WTC11 (cell line): ENCODE measurements at regions not wholly inside any gene's neighbourhood (a gene's known extent, or its start where the extent isn't known, plus 50 kb on each side); places are given as distances from the start of the nearest gene placed in this dataset.

Experiments
- ATAC-seq: fragments of 200-7000 bp; cut with Tn5 transposase; 2 replicates; pipeline ENCODE4 v1.10.0; 2021; ENCODE audit warnings: mild to moderate bottlenecking, moderate library complexity
- CTCF ChIA-PET: fragments of 300-600 bp; sonication (Branson Sonifier 250); formaldehyde crosslinking; loops from one replicate; lab custom pipeline; 2021; ENCODE audit warnings: antibody characterized with exemption; lab: Charles Lee
- POLR2A ChIA-PET: fragments of 350-600 bp; sonication (Branson Sonifier 250); formaldehyde crosslinking; loops from one replicate; lab custom pipeline; 2021; ENCODE audit warnings: antibody characterized with exemption; lab: Charles Lee
- DNase-seq: peaks from one replicate; pipeline ENCODE4 v3.0.0; 2021; ENCODE audit warnings: low spot score
- H3K27ac Mint-ChIP-seq: 2 replicates; pipeline ENCODE4 v1.8.0; 2021; ENCODE audit warnings: mixed read lengths
- H3K27me3 Mint-ChIP-seq: 2 replicates; pipeline ENCODE4 v1.8.0; 2021; ENCODE audit warnings: low read depth, mild to moderate bottlenecking, moderate library complexity, mixed read lengths
- H3K36me3 Mint-ChIP-seq: 2 replicates; pipeline ENCODE4 v1.8.0; 2021; ENCODE audit warnings: mixed read lengths
- H3K4me1 Mint-ChIP-seq: 2 replicates; pipeline ENCODE4 v1.8.0; 2022; ENCODE audit warnings: mixed read lengths
- H3K4me3 Mint-ChIP-seq: 2 replicates; pipeline ENCODE4 v1.8.0; 2021; ENCODE audit warnings: mild to moderate bottlenecking, moderate library complexity, mixed read lengths
- H3K9me3 Mint-ChIP-seq: 2 replicates; pipeline ENCODE4 v1.8.0; 2021; ENCODE audit warnings: mixed read lengths
- CDX4 ChIP-seq: fragments of 250-450 bp; sonication (Bioruptor Pico); IDR thresholded peaks from 2 replicates; pipeline ENCODE4 v1.9.0; 2021; ENCODE audit warnings: moderate library complexity, mild to moderate bottlenecking, inconsistent platforms, borderline replicate concordance
- GTF2I ChIP-seq: fragments of 250-450 bp; sonication (Bioruptor Pico); conservative IDR thresholded peaks from 2 replicates; pipeline ENCODE4 v1.4.0; 2021; ENCODE audit warnings: mild to moderate bottlenecking
- JUN ChIP-seq: sonication (generic); formaldehyde crosslinking; IDR thresholded peaks from 2 replicates; pipeline ENCODE4 v1.8.0; 2023; ENCODE audit warnings: mild to moderate bottlenecking, missing genetic modification reagents
- MXD4 ChIP-seq: fragments of 250-450 bp; sonication (Bioruptor Pico); IDR thresholded peaks from 2 replicates; pipeline ENCODE4 v1.8.0; 2021; ENCODE audit warnings: mild to moderate bottlenecking, moderate library complexity, borderline replicate concordance
- RELA ChIP-seq: sonication (generic); formaldehyde crosslinking; IDR thresholded peaks from 2 replicates; pipeline ENCODE4 v1.8.1; 2022; ENCODE audit warnings: missing genetic modification reagents, mild to moderate bottlenecking, borderline replicate concordance
- TCF7 ChIP-seq: sonication (generic); formaldehyde crosslinking; IDR thresholded peaks from 2 replicates; pipeline ENCODE4 v1.8.0; 2022; ENCODE audit warnings: mild to moderate bottlenecking, low read depth, missing genetic modification reagents, moderate library complexity
- TEAD4 ChIP-seq: sonication (generic); formaldehyde crosslinking; IDR thresholded peaks from 2 replicates; pipeline ENCODE4 v1.8.0; 2022; ENCODE audit warnings: mild to moderate bottlenecking, missing genetic modification reagents
- USF1 ChIP-seq: sonication (generic); formaldehyde crosslinking; IDR thresholded peaks from 2 replicates; pipeline ENCODE4 v1.8.0; 2022; ENCODE audit warnings: mild to moderate bottlenecking, missing genetic modification reagents
- ZNF281 ChIP-seq: sonication (generic); formaldehyde crosslinking; IDR thresholded peaks from 2 replicates; pipeline ENCODE4 v1.8.0; 2023; ENCODE audit warnings: mild to moderate bottlenecking, missing genetic modification reagents
- ZNF317 ChIP-seq: sonication (generic); formaldehyde crosslinking; IDR thresholded peaks from 2 replicates; pipeline ENCODE4 v1.8.1; 2023; ENCODE audit warnings: low read depth, mild to moderate bottlenecking, moderate library complexity, missing genetic modification reagents, borderline replicate concordance
- TF ChIP-seq, protein P1 (sequence below): sonication (generic); formaldehyde crosslinking; IDR thresholded peaks from 2 replicates; pipeline ENCODE4 v1.8.0; 2023; ENCODE audit warnings: missing genetic modification reagents, mild to moderate bottlenecking, borderline replicate concordance
- TF ChIP-seq, protein P2 (sequence below): fragments of 200-600 bp; IDR thresholded peaks from 2 replicates; pipeline ENCODE4 v1.8.0; 2022; ENCODE audit warnings: antibody characterized with exemption
- TF ChIP-seq, protein P3 (sequence below): sonication (generic); formaldehyde crosslinking; IDR thresholded peaks from 2 replicates; pipeline ENCODE4 v1.8.0; 2022; ENCODE audit warnings: mild to moderate bottlenecking, missing genetic modification reagents
- TF ChIP-seq, protein P4 (sequence below): fragments of 250-450 bp; sonication (Bioruptor Pico); IDR thresholded peaks from 2 replicates; pipeline ENCODE4 v1.9.0; 2021; ENCODE audit warnings: mild to moderate bottlenecking
- TF ChIP-seq, protein P5 (sequence below): sonication (generic); formaldehyde crosslinking; IDR thresholded peaks from 2 replicates; pipeline ENCODE4 v1.8.1; 2023; ENCODE audit warnings: mild to moderate bottlenecking, missing genetic modification reagents, moderate library complexity

- Mint-ChIP-seq H3K4me1 (no peaks in the 10 kb centered on the region), H3K4me3 (no peak overlapping the region), H3K27ac (no peak overlapping the region), H3K36me3 (peaks cover 73% of the 10 kb centered on the region), H3K9me3 (peaks cover 88% of the 10 kb centered on the region), H3K27me3 (peaks cover 9% of the 10 kb centered on the region; the same call in 1 of the 2 replicates)
- no peak for DNase-seq
- ChIA-PET CTCF (no interaction called here), POLR2A (no interaction called here)
- no peak for ATAC-seq
- TF ChIP-seq RELA (no peak), GTF2I (no peak), TEAD4 (CRISPR knock-in tag) (no peak), JUN (CRISPR knock-in tag) (no peak), CDX4 (CRISPR knock-in tag) (no peak), USF1 (CRISPR knock-in tag) (no peak), TCF7 (no peak)
- TF ChIP-seq, protein P1, sequence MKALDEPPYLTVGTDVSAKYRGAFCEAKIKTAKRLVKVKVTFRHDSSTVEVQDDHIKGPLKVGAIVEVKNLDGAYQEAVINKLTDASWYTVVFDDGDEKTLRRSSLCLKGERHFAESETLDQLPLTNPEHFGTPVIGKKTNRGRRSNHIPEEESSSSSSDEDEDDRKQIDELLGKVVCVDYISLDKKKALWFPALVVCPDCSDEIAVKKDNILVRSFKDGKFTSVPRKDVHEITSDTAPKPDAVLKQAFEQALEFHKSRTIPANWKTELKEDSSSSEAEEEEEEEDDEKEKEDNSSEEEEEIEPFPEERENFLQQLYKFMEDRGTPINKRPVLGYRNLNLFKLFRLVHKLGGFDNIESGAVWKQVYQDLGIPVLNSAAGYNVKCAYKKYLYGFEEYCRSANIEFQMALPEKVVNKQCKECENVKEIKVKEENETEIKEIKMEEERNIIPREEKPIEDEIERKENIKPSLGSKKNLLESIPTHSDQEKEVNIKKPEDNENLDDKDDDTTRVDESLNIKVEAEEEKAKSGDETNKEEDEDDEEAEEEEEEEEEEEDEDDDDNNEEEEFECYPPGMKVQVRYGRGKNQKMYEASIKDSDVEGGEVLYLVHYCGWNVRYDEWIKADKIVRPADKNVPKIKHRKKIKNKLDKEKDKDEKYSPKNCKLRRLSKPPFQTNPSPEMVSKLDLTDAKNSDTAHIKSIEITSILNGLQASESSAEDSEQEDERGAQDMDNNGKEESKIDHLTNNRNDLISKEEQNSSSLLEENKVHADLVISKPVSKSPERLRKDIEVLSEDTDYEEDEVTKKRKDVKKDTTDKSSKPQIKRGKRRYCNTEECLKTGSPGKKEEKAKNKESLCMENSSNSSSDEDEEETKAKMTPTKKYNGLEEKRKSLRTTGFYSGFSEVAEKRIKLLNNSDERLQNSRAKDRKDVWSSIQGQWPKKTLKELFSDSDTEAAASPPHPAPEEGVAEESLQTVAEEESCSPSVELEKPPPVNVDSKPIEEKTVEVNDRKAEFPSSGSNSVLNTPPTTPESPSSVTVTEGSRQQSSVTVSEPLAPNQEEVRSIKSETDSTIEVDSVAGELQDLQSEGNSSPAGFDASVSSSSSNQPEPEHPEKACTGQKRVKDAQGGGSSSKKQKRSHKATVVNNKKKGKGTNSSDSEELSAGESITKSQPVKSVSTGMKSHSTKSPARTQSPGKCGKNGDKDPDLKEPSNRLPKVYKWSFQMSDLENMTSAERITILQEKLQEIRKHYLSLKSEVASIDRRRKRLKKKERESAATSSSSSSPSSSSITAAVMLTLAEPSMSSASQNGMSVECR (CRISPR knock-in tag), result no peak
- TF ChIP-seq, protein P2, sequence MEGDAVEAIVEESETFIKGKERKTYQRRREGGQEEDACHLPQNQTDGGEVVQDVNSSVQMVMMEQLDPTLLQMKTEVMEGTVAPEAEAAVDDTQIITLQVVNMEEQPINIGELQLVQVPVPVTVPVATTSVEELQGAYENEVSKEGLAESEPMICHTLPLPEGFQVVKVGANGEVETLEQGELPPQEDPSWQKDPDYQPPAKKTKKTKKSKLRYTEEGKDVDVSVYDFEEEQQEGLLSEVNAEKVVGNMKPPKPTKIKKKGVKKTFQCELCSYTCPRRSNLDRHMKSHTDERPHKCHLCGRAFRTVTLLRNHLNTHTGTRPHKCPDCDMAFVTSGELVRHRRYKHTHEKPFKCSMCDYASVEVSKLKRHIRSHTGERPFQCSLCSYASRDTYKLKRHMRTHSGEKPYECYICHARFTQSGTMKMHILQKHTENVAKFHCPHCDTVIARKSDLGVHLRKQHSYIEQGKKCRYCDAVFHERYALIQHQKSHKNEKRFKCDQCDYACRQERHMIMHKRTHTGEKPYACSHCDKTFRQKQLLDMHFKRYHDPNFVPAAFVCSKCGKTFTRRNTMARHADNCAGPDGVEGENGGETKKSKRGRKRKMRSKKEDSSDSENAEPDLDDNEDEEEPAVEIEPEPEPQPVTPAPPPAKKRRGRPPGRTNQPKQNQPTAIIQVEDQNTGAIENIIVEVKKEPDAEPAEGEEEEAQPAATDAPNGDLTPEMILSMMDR, result no peak
- TF ChIP-seq, protein P3, sequence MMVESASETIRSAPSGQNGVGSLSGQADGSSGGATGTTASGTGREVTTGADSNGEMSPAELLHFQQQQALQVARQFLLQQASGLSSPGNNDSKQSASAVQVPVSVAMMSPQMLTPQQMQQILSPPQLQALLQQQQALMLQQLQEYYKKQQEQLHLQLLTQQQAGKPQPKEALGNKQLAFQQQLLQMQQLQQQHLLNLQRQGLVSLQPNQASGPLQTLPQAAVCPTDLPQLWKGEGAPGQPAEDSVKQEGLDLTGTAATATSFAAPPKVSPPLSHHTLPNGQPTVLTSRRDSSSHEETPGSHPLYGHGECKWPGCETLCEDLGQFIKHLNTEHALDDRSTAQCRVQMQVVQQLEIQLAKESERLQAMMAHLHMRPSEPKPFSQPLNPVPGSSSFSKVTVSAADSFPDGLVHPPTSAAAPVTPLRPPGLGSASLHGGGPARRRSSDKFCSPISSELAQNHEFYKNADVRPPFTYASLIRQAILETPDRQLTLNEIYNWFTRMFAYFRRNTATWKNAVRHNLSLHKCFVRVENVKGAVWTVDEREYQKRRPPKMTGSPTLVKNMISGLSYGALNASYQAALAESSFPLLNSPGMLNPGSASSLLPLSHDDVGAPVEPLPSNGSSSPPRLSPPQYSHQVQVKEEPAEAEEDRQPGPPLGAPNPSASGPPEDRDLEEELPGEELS (CRISPR knock-in tag), result no peak
- TF ChIP-seq, protein P4, sequence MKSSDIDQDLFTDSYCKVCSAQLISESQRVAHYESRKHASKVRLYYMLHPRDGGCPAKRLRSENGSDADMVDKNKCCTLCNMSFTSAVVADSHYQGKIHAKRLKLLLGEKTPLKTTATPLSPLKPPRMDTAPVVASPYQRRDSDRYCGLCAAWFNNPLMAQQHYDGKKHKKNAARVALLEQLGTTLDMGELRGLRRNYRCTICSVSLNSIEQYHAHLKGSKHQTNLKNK (CRISPR knock-in tag), result no peak
These were observed 191.8 kb downstream of the TMEM114 start for GRCh38 chr16:8398548-8398947.

GRCh38 chr16:8397223-8397622, 193.1 kb downstream of the TMEM114 start:
- CTCF ChIA-PET, result no interaction called here

More at GRCh38 chr16:8397223-8397622, 193.1 kb downstream of the TMEM114 start:
- DNase-seq, result no peak
- POLR2A ChIA-PET, result no interaction called here
- ATAC-seq, result no peak
- Mint-ChIP-seq H3K4me3 (no peak overlapping the region), H3K27me3 (peaks cover 9% of the 10 kb centered on the region; the same call in 1 of the 2 replicates), H3K4me1 (no peaks in the 10 kb centered on the region), H3K27ac (no peak overlapping the region), H3K9me3 (peaks cover 88% of the 10 kb centered on the region), H3K36me3 (peaks cover 77% of the 10 kb centered on the region)
- TF ChIP-seq, protein P5, sequence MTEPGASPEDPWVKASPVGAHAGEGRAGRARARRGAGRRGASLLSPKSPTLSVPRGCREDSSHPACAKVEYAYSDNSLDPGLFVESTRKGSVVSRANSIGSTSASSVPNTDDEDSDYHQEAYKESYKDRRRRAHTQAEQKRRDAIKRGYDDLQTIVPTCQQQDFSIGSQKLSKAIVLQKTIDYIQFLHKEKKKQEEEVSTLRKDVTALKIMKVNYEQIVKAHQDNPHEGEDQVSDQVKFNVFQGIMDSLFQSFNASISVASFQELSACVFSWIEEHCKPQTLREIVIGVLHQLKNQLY, result no peak
- TF ChIP-seq TCF7 (no peak), ZNF317 (CRISPR knock-in tag) (no peak), ZNF281 (CRISPR knock-in tag) (no peak), MXD4 (CRISPR knock-in tag) (no peak)
- TF ChIP-seq, protein P1 (CRISPR knock-in tag), result no peak
